B cell (primary cell): ENCODE measurements at regions not wholly inside any gene's neighbourhood (a gene's known extent, or its start where the extent isn't known, plus 50 kb on each side); places are given as distances from the start of the nearest gene placed in this dataset.

Experiments used
- EZH2 ChIP-seq: IDR thresholded peaks from 2 replicates; pipeline ENCODE4 v1.6.1; 2012; ENCODE audit warnings: borderline replicate concordance, low read depth, mild to moderate bottlenecking, moderate library complexity, low read length; ENCODE audit not compliant: insufficient read depth, poor library complexity, severe bottlenecking
- TF ChIP-seq, protein P1 (sequence below): fragments of 200-600 bp; IDR thresholded peaks from one replicate; pipeline ENCODE4 v1.8.0; 2022; ENCODE audit warnings: antibody characterized with exemption, mild to moderate bottlenecking

DNA sequence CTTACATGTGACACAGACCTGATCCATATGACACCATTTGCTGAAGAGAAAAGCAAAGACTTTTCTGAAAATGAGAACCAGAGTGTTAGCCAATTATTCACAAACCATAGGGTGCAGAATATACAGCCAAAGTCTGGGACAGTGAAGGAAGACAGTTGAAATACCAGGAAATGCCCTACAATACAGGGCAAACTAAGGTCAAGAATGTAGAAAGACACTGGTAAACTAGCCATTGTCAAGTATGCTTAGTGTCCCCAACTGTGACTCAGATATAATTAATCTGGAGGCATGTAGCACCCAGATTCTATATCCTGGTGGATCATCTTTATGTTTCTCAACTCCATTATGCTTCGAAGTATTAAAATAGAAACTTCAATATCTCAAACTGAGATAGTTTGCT is 200.9 kb upstream of the FSTL5 start:
- TF ChIP-seq, protein P1, sequence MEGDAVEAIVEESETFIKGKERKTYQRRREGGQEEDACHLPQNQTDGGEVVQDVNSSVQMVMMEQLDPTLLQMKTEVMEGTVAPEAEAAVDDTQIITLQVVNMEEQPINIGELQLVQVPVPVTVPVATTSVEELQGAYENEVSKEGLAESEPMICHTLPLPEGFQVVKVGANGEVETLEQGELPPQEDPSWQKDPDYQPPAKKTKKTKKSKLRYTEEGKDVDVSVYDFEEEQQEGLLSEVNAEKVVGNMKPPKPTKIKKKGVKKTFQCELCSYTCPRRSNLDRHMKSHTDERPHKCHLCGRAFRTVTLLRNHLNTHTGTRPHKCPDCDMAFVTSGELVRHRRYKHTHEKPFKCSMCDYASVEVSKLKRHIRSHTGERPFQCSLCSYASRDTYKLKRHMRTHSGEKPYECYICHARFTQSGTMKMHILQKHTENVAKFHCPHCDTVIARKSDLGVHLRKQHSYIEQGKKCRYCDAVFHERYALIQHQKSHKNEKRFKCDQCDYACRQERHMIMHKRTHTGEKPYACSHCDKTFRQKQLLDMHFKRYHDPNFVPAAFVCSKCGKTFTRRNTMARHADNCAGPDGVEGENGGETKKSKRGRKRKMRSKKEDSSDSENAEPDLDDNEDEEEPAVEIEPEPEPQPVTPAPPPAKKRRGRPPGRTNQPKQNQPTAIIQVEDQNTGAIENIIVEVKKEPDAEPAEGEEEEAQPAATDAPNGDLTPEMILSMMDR: no peak
- TF ChIP-seq EZH2: no peak
